Stimulated activated CD4-positive, alpha-beta T cell treated with anti-CD3 and anti-CD28 coated beads, Interleukin-2, amount 100 ng/mL, for 48 hours (primary cell): ENCODE measurements at regions not wholly inside any gene's neighbourhood (a gene's known extent, or its start where the extent isn't known, plus 50 kb on each side); places are given as distances from the start of the nearest gene placed in this dataset.

Source experiments
- DNase-seq, 2 donors: peaks; one replicate each; pipeline ENCODE4 v3.0.0-alpha.2; 2020

DNA sequence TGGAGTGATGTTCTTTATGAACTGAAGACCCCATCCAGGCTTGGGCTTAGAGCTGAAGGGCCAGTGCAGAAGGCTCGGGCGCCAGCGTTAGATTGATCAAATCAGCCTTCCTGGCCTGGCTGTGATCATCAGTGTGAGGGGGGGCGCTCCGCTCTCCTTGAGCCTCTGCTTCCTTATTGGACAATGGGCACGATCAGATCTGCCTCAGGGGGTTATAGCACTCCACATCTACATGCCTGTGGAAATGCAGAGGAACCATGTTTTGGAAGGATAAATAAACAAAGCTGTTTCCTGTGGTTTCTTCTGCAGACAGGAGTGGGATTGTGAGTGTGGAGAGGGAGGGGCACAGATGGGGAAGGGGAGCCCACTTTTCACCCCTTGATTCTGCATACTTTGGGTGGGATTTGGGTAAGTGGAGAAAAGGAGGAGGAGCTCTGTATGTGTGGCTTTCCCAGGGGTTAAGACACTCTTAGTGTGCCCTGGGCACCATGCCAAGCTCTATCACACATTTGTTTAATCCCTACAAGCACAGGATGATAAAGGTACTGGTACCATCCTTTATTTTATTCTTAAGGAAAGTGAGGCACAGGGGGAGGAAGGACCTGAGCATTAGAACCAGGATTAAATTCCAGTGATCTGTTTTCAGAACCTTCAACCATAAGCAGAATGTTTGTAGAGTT, 150.5 kb downstream of the EN1 start:
- DNase-seq, result no peak

DNA sequence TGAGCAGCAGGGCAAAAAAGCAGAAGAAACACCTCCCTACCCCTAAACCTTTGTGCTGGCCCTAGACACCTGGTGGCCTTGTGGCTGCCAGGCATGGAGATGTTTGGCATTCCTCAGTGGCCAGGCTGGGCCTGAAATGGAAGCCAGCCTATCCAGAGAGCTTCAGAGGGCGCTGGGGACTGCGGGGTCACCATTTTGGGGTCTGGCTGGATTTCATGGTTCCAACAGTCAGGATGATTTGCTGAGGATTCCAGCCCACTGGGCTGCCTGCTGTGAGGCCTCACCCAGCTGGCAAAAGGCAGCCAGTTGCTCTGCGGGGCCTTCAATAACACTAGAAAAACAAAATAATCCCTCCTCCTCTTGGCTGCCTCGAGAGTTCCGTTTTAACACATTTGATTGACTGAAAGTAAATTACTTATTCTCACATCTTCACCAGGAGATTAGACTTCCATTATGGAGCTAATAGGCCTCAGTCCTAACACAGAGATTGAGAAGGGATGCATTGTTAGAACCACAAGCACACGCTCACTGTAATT, 154.1 kb downstream of the EN1 start:
- no peak for DNase-seq

DNA sequence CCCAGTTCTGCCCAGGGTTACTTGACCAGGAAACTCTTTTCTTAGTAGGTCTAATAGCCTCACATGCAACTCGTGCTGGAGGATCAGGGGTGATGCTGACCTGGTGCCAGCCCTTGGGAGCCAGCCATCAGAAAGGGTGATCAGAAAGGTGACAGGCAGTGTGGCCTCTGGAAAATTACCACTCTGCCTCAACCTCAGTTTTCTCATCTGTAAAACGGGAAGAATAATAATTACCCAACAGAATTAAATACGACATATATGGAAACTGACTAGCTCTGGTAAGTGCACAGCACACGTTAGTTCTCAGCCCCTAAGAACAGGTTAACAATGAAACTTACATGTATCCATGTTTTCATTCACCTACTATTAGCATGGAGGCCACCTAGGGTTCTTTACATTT, 157.6 kb downstream of the EN1 start:
- DNase-seq, result no peak

DNA sequence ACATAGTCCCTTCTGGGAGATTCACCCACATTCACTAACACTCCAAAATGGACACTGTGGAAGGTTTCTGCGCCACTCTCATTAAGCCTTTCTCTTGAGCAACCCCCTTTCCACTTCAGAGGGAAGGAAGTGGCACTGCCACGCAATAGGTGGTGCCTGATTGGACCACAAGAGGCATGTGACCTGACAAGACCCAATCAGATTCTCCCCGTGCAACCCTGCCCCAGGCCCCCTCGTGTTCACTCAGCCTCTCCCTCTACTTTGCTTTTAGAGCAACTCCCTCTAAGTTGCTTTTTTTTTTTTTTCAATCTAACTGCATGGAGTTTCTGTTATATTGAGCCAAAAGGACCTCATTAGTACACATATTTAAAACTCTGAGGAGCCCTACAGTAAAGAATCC, 158.0 kb downstream of the EN1 start:
- no peak for DNase-seq

DNA sequence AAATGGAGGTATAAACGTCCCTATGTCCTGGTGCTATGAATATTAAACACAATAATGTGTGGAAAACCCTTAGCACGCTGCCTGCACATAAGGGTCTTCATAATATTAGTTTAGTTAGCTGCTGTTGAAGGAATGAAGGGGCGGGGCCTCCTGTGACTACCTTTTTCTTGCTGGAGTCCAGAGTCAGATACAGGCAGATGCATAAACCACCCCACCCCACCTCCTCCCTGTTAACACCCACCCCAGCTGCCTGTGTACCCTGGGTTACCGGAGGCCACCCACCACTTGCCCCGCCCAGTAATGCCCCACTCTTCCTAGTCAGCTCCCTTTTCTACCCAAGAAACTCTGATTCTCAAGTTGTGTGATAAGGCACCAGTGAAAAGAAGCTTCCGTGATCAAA, 158.4 kb downstream of the EN1 start:
- DNase-seq, result no peak

DNA sequence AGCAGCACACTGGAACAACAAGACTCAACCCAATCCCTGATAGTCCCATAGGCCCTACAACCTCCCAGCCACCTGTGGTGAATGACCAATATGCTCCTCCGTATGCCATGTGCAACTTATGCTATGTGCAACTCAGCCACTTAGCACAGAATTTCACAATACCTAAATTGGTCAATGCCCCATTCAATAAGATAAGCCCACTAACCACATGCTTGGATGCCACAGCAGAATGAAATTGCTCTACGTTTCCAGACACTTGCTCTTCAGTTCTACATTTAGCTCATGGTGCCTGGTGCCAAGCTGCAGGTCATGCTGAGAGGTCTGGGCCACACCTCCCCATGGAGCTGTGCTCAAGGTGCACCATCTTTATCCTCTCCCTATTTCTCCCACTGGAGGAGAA, 159.8 kb downstream of the EN1 start:
- DNase-seq, result no peak

DNA sequence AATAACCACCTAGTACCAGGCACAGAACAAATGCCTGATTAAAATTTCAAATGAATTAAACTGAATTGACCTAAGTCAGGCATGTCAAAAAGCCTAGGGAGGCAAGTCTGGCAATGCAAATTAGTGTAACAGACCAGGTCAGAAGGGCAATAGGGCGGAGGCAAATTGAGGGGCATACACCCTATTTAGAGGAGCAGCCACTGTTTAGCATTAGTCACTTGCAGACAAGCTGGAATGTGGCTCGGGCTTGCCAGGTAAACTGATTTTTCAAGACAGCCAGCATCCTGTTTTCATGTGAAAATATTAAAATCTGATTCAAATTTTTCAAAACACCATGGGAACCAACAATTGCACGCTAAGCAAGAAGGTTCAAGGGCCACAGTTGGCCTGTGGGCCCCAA, 160.3 kb downstream of the EN1 start:
- DNase-seq, result no peak

DNA sequence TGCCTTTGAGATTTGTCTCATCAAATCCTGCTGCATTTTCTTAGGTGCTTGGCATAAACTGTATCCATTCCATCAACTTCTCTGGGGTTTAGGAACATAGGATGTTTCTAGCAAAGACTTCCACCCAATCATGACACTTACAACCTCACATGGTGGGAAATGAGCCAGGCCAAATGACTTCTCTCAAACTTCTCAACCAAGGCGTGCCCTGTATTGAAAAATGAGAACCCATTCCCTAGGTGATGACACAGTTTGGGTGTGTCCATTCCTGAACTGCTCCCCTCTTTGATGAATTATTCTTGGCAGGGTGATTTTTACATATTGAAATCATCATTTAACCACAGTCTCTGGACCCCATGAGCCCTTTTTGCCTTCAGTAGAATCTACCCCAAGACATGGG, 161.1 kb downstream of the EN1 start:
- no peak for DNase-seq

DNA sequence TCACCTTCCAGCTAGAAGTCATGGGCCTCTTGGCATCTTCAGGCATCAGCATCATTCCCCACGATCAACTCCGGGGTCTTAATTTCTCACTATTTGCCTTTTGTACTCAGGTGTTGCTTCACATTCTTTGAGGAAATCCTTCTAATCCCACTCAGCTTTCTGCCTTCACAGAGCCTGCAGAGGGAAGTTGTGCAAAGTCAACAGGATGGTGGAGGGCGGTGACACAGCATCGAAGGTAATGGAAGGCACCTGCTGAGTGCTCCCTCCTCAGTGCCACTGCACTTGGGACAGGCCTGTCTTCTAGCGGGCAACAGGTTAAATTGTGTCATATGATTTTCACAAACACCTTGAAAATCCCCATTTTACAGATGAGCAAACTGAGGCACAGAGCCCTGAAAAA, 164.0 kb downstream of the EN1 start:
- no peak for DNase-seq

DNA sequence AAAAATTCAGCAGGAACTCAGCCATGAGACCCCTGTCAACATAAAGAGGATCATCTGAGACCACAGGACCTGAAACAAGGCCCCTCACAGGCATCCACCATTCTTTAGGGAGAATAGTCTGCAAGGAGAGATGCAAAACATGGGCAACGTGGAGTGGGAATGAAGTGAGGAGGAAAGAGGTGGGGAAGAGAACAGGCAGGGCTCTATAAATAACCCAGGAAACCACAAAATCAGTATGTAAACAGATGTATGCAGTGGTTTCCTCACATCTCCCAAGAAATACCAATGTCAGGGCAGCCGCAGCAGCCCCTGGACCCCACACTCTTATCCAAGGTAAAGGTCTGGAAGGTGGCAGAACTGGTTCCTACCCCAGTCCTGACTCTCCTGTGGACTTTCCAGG, 168.5 kb downstream of the EN1 start:
- DNase-seq, result no peak

DNA sequence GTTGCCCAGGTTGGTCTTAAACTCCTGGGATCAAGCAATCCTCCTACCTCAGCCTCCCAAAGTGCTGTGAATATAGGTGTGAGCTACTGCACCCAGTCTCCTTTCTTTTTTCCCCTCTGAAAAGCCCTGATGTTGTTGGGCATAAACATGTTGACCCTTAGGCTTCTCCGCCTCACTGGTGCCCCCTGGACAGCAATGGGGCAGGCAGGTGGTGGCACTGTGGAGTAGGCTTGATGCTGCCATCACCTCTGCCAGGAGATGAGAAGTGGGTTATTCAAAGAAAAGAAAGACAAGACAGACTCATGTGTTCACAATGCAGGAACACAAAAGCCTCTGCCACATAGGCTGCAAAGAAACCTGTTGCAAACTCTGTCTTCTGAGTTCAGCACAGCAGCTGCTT, 169.9 kb downstream of the EN1 start:
- no peak for DNase-seq

DNA sequence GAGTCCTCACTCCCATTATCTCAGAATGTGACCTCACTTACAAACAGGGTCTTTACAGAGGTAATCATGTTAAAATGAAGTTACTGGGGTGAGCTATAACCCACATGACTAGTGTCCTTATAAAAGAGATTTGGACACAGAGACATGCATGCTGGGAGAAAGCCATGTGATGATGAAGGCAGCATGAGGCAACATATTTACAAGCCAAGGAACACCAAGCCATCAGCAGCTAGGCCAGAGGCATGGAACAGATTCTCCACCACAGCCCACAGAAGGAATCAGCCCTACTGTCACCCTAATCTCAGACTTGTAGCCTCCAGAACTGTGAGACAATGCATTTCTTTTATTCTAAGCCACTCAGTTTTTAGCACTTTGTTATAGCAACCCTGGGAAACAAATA, 171.9 kb downstream of the EN1 start:
- DNase-seq, result no peak

DNA sequence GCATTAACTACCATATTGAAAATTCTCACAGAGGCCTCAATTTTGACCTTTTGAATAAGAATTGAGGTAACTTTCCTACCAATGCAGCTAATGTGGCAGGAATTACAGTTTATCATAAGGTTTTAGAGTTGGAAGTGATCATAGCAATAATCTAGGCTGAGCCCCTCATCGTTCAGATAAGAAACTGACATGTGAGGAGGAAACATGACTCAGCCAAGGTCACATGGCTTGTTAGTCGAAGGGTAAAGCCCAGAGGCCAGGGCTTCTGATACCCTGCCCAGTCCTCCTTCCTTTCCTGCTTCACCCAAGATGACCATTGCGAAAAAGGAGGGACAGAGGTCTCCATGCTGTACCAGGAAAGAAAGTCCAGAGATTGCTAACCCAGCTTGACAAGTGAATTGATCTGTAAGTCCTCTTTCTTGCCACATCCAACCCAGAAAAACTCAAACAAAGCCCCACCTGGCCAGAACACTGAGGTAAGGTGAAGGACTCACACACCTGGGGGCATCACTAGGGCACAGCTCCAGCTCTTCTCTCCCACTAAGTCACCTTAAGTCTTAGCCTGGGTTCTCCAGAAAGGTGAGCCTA, 174.8 kb downstream of the EN1 start:
- no peak for DNase-seq

DNA sequence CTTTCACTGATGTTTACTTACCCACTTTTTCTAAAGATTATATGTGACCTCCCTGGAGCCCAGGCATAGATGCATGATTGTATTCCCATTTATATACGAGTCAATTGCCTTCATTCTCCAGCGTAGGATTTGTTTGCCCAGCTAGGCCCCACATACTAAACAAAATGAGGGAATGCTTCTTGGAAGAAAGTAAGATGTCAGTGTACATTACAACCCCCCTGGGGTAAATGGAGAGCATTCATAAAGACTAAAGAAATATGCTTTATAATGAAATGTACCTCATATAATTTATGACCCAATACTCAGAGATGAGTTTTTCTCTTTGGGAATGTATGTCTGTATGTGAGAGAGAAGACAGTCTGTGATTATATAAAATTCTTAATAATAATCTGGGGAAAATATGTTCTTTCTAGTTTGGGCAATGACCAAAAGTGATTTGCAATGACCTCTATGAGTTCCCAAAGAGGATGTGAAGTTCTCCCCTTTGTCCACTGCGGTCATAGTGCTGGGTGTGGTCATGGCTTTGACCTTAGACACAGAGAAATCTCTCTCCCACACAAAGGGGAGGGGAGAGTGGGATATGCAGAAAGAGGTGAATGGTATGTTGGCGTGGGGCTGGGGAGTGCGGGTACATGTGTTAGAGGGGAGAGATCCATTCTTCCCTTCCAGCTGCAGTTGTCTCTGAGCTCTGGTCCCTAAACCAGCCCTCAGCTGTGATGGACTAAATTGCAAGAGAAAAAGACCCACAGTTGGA, 175.6 kb downstream of the EN1 start:
- no peak for DNase-seq

DNA sequence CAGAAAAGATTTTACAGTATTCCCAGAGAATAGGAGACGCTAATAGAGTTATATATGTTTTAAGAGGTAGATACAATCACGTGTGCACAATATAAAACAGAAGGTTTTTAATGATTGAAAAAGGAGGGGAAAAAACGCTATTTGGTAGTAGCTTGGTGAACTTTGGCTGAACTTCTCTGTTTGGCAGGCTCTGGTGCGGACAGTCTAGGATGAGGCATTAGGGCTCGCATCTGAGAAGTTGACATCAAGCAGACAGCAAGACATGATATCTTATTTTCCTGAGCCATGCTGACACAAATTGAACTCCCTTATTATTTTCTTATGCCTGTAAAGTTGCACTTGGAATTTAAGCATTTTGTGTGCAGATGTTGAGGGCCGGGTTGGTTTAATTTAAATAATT, 176.6 kb downstream of the EN1 start:
- DNase-seq, result no peak

DNA sequence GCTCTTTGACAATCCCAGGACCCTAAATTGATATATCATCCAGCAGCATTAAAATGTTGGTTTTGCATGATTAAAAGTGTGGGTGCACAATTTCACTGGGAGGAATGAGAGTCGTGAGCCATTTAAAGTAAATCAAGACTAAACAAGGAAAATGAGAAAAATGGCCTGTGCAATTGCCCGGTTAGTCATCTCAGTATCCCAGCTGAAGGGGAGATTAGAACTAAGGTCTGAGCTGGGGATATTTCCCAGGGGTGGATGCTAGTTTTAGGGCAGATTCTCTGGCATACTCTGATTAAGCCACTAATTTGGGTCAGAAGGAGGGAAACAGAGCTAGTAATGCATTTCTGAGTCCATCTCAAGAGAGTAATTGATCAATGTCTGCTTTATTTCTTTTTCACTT, 177.2 kb downstream of the EN1 start:
- no peak for DNase-seq

DNA sequence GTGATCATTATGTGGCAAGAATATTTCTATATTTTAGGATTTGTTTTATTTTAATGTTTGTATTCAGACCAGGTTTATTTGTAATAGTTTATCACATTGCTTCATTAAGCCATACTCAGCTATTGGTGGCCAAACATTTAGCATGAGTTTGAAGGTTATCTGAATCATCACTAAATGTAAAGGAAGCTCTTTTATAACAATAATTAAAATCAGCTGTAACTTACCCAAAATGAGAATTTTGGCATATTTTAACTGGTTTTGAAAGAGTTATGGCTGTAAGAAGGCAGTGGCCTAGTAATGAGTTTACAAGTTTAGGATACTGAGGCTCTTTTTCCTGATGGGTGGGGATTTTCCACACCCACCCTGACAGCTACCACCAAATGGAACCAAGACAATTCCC, 177.8 kb downstream of the EN1 start:
- DNase-seq, result no peak

DNA sequence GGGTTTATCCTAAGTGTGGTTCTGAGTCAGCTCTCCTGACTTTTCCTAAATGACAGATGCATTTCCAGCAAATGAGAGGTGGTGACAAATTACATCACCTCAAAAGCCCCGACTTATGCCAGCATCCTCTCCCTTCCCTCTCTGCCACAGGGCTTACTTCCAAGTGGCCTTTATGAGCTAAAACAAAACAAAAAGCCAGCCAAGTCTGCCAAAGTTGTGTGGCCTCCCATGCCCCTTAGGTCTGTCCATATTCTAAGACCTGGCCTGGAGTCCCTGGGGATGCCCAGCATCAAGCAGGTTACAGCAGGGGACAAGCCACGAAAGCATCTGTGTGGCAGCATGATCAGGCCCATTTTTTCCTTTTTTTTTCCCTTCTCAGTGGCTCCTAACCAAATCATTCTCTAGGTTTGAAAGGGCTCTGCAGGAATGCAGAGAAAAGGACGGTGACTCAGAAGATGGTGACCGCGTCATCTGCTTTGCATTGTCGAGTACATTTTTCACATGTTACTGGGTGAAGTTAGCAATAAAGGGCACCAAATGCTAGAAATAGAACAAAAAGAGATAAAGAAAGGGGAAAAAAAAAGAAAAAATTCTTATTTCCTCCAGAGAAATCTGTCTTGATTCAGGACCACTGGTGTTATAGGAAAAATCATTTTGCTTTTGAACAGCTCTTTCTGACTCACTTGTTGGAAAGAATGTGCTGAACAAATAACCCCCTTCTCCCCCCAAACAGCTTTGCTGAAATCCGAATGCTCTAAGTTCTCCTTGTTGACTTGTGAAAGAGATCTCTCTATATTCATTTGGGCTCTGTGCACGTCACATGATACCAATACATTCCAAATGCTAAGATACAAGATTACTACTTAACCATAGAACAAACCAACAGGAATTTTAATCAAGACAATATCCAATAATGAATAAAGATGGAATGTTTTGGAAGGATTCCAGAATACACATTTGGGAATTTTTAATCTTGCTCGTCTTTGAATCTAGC, 178.7 kb downstream of the EN1 start:
- no peak for DNase-seq

DNA sequence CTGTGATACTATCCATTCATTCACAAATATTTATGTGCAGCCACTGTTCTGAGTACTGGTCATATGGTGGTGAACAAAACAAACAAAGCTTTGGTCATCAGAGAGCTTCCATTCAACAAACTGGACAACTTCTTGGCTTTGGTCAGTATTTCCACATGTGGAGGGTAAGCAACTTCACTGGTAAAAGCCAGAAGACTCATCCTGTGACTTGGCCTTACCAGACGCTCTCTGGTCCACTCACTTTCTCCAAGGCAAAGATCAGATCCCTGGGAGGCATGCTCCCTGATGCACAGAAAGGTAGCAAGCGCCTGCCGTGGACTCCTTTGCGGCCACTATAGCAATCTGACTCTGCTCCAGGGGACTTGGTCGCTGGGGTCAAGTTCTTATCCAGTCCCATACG, 179.5 kb downstream of the EN1 start:
- no peak for DNase-seq

DNA sequence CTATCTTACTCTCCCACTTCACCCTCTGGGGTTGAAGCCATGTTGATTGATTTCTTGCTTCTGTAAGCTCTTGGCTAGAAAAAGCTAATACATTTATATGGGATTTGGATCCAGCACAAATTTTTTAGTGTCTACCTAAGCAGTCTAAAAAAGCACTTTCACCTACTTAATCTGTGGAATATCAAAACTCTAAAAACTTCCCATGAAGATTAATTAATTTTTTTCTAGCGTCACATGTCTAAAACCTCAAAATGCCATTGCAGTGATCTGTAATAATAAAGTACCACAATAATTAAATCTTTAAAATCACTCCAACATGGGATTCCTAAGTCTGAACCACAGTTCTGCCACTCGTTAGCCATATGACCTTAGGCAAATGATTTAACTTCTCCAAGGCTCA, 180.1 kb downstream of the EN1 start:
- DNase-seq, result no peak

DNA sequence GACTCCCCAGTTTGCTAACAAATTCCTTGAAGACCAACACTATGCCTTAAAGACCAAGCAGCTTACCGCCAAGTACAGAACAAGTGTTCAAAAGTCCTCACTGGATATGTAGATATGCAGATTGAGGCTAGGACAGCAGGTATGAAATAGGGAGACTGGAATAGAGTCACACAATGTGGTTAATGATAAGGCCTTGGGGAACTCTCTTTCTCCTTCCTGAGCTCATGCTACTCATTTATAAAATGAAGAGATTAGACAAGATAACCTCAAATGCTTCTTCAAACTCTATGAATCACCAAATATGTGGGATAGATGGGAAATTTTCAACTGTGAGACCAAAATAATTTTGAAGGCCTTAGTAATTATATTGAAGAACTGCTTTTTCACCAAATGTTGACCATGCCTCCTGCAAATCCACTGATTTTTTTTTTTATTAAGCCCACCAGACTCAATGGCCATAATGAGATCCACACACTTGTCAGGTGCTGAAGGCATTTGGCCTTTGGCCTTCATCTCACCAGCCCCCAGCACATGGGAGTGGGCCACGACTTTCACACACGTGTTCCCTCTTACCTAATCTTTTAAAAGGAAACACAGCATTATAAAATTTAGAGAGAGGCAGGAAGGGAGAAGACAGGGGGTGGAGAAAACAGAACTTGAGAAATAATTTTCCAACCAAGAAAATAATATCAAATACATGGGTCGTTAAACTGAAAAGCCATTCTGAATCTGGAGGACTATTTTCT, 181.5 kb downstream of the EN1 start:
- DNase-seq, result no peak

DNA sequence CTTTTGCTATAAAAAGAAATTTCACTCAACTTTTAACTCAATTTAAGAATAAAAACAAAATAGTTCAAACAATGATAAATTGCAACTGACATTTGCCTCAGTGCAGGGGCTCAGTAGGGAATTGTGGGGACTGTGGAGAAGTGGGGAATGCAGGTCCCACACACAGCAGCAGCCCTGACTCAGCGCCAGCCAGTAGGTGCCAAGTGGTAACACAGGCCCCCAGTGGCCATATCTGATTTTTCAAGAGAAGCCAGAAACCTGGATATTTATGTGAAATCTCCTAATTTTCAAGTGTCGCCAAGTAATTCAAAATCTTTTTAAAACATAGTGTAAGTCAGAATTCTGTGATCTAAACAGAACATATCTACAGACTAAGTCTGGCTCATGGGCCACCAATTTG, 186.3 kb downstream of the EN1 start:
- DNase-seq, result no peak
